ENCODE measurements at regions not wholly inside any gene's neighbourhood (a gene's known extent, or its start where the extent isn't known, plus 50 kb on each side); places are given as distances from the start of the nearest gene placed in this dataset.

- no peaks in the 10 kb centered on the region for H3K27me3 ChIP-seq (ENCODE audit: insufficient read depth, low read length)
- no peak overlapping the region for H3K4me3 ChIP-seq (ENCODE audit: low read depth, low read length, poor library complexity, severe bottlenecking)
- H3K9me3 ChIP-seq (ENCODE audit: low read length) = no peaks in the 10 kb centered on the region
- no peak overlapping the region for H3K9ac ChIP-seq (ENCODE audit: low read length)
- H3K9me2 ChIP-seq (ENCODE audit: low read depth, low read length) = no peaks in the 10 kb centered on the region
- H3K79me2 ChIP-seq (ENCODE audit: insufficient read depth, low read length) = no peaks in the 10 kb centered on the region
- no peak for TF ChIP-seq EZH2 (IDR thresholded peaks at IDR 0.05; ENCODE audit: borderline replicate concordance, low read length)
- no peak for TF ChIP-seq CTCF (IDR thresholded peaks at IDR 0.05; ENCODE audit: low read length)
- H3F3A ChIP-seq (ENCODE audit: insufficient read depth, low read length) = no peaks in the 10 kb centered on the region
- H3K27ac ChIP-seq (ENCODE audit: low read depth, low read length, poor library complexity, severe bottlenecking) = no peak overlapping the region
- H4K20me1 ChIP-seq (ENCODE audit: insufficient read depth, low read length) = no peaks in the 10 kb centered on the region
- no peak overlapping the region for H3K4me2 ChIP-seq (ENCODE audit: low read length)
- H3K36me3 ChIP-seq (ENCODE audit: insufficient read depth, low read length) = no peaks in the 10 kb centered on the region
- H3K4me1 ChIP-seq (ENCODE audit: insufficient read depth, low read length, severe bottlenecking) = no peaks in the 10 kb centered on the region
- H2AFZ ChIP-seq (ENCODE audit: low read length) = no peak overlapping the region
Measured at GRCh38 chr13:37230346-37230745, 124.9 kb upstream of the CSNK1A1L start.

GRCh38 chr13:37229931-37230330 is 124.5 kb upstream of the CSNK1A1L start:
- TF ChIP-seq EZH2 (IDR thresholded peaks at IDR 0.05; ENCODE audit: borderline replicate concordance, low read length) = no peak
- Histone ChIP-seq H3K79me2 (ENCODE audit: insufficient read depth, low read length) (no peaks in the 10 kb centered on the region), H4K20me1 (ENCODE audit: insufficient read depth, low read length) (no peaks in the 10 kb centered on the region), H2AFZ (ENCODE audit: low read length) (no peak overlapping the region), H3K4me1 (ENCODE audit: insufficient read depth, low read length, severe bottlenecking) (no peaks in the 10 kb centered on the region), H3K4me3 (ENCODE audit: low read depth, low read length, poor library complexity, severe bottlenecking) (no peak overlapping the region), H3K36me3 (ENCODE audit: insufficient read depth, low read length) (no peaks in the 10 kb centered on the region), H3K27me3 (ENCODE audit: insufficient read depth, low read length) (no peaks in the 10 kb centered on the region), H3K9me2 (ENCODE audit: low read depth, low read length) (no peaks in the 10 kb centered on the region), H3F3A (ENCODE audit: insufficient read depth, low read length) (no peaks in the 10 kb centered on the region), H3K9ac (ENCODE audit: low read length) (no peak overlapping the region), H3K4me2 (ENCODE audit: low read length) (no peak overlapping the region), H3K27ac (ENCODE audit: low read depth, low read length, poor library complexity, severe bottlenecking) (no peak overlapping the region), H3K9me3 (ENCODE audit: low read length) (no peaks in the 10 kb centered on the region)

GRCh38 chr13:37226971-37227370 is 121.5 kb upstream of the CSNK1A1L start:
- Histone ChIP-seq H3K36me3 (ENCODE audit: insufficient read depth, low read length) (no peaks in the 10 kb centered on the region), H3K9me2 (ENCODE audit: low read depth, low read length) (no peaks in the 10 kb centered on the region), H3K79me2 (ENCODE audit: insufficient read depth, low read length) (no peaks in the 10 kb centered on the region), H3K9ac (ENCODE audit: low read length) (no peak overlapping the region), H4K20me1 (ENCODE audit: insufficient read depth, low read length) (no peaks in the 10 kb centered on the region), H3K4me2 (ENCODE audit: low read length) (no peak overlapping the region), H2AFZ (ENCODE audit: low read length) (no peak overlapping the region), H3K4me1 (ENCODE audit: insufficient read depth, low read length, severe bottlenecking) (no peaks in the 10 kb centered on the region), H3K9me3 (ENCODE audit: low read length) (no peaks in the 10 kb centered on the region), H3F3A (ENCODE audit: insufficient read depth, low read length) (no peaks in the 10 kb centered on the region), H3K27me3 (ENCODE audit: insufficient read depth, low read length) (no peaks in the 10 kb centered on the region), H3K4me3 (ENCODE audit: low read depth, low read length, poor library complexity, severe bottlenecking) (no peak overlapping the region), H3K27ac (ENCODE audit: low read depth, low read length, poor library complexity, severe bottlenecking) (no peak overlapping the region)
- no peak for TF ChIP-seq EZH2 (IDR thresholded peaks at IDR 0.05; ENCODE audit: borderline replicate concordance, low read length)

GRCh38 chr13:37225414-37226070 is 120.1 kb upstream of the CSNK1A1L start:
- no peak overlapping the region for H2AFZ ChIP-seq (ENCODE audit: low read length)
- H3K4me2 ChIP-seq (ENCODE audit: low read length) = no peak overlapping the region
- H3K79me2 ChIP-seq (ENCODE audit: insufficient read depth, low read length) = no peaks in the 10 kb centered on the region
- no peaks in the 10 kb centered on the region for H3K36me3 ChIP-seq (ENCODE audit: insufficient read depth, low read length)
- no peaks in the 10 kb centered on the region for H4K20me1 ChIP-seq (ENCODE audit: insufficient read depth, low read length)
- no peaks in the 10 kb centered on the region for H3K9me2 ChIP-seq (ENCODE audit: low read depth, low read length)
- H3K9ac ChIP-seq (ENCODE audit: low read length) = no peak overlapping the region
- H3K27ac ChIP-seq (ENCODE audit: low read depth, low read length, poor library complexity, severe bottlenecking) = no peak overlapping the region
- no peak overlapping the region for H3K4me3 ChIP-seq (ENCODE audit: low read depth, low read length, poor library complexity, severe bottlenecking)
- H3K27me3 ChIP-seq (ENCODE audit: insufficient read depth, low read length) = no peaks in the 10 kb centered on the region
- no peaks in the 10 kb centered on the region for H3K9me3 ChIP-seq (ENCODE audit: low read length)
- H3F3A ChIP-seq (ENCODE audit: insufficient read depth, low read length) = no peaks in the 10 kb centered on the region
- no peak for TF ChIP-seq EZH2 (IDR thresholded peaks at IDR 0.05; ENCODE audit: borderline replicate concordance, low read length)
- TF ChIP-seq CTCF (IDR thresholded peaks at IDR 0.05; ENCODE audit: low read length) = no peak
- no peaks in the 10 kb centered on the region for H3K4me1 ChIP-seq (ENCODE audit: insufficient read depth, low read length, severe bottlenecking)
